Stimulated activated CD8-positive, alpha-beta memory T cell treated with anti-CD3 and anti-CD28 coated beads, Interleukin-4, amount 100 ng/mL, for 48 hours (primary cell): ENCODE measurements at regions not wholly inside any gene's neighbourhood (a gene's known extent, or its start where the extent isn't known, plus 50 kb on each side); places are given as distances from the start of the nearest gene placed in this dataset.
A peak's percentile ranks its signal among the peaks of the same experiment; 100 is the strongest.
"Not testable (repeated sequence)": the region's sequence is repeated elsewhere in the genome, so short reads cannot be mapped to it uniquely, and the experiment has no call there.

Source experiments
- DNase-seq: peaks from one replicate; pipeline ENCODE4 v3.0.0-alpha.2; 2020

DNA sequence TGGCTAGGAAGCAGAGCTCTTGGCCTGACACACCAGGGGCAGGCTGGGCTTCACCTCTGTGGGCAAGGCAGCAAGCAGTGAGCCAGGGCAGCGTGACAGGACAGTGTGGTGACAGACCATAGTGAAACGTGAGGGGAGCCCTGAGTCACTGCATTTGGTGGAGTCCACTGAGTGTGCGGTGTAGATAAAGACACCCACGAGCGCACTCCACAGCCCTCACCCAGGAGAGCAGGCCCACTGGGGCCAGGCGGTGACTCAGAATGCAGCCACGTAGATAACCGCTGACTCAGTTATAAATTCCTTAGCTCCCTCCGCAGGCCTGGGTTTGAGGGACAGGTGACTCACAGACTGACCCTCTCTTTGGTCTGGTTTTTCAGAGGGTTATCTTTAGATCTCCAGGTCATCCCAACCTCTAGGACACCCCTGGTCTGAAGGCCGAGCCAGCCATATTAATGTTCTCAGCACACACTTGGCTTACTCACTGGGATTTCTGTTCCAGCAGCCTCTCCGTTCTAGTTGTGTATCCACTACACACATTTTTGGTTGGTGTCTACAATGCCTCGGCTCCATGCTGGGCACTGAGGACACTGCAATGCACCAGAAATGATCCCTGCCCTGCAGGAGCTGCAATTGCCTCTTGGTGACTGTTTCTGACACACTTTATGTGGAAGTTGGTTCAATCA is 90.2 kb upstream of the TSPAN2 start:
- DNase-seq, result peak; percentile 24

DNA sequence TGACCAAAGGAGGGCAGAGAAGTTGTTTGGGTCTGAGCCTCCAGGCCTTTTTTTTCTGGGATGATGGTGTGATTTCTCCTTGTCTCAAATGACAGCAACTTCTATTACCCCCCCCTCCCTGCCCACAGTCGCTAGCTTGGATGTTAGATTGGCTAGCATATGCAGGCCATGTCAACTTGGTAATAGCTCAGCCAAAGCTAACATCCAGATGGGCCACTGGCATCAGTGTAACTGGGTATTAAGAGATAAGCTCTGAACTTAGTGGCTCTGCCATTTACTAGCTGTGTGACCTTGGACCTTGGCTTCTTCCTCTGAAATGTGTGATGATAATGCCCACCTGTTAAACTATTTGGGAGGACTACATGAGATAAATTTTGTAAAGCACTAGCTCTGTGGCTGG is 86.9 kb upstream of the TSPAN2 start:
- DNase-seq, result no peak

DNA sequence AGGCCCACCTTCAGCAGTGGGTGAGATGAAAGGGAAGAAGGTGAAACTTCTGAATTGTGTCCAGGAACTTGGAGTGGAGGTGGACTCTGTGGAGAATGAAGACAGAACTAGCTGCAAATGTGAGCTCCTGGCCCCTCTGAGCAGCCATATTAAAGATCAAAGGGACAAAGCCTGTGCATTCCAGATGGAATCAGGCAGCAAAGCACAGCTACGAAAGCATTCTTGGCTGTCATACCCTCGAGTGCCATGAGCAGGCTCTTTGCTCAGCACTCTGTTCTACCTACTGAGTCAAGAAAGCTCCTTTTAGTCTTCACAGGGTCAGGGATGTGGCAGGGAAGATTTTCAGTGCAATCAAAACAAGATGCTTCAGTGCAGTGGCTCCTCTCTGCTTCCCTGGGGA is 86.3 kb upstream of the TSPAN2 start:
- DNase-seq, result no peak

DNA sequence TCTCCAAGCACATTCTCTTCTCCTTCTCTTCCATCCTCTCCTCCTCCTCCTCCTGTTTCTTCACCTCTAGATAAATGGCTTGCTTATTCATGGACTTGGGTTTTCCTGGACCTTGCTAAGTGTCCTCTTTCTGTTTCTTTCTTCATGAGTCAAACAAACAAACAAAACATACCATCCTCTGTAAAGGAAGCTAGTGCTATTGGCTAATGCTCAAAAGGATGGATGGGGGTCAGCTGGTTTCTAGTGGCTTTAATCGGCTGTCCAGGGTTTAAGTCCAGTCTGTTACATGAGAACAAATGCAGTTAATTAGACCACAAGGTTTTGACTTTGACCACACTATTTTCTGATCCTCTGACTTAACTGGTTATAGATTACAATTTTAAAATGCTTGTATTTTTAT is 83.8 kb upstream of the TSPAN2 start:
- DNase-seq, result no peak

DNA sequence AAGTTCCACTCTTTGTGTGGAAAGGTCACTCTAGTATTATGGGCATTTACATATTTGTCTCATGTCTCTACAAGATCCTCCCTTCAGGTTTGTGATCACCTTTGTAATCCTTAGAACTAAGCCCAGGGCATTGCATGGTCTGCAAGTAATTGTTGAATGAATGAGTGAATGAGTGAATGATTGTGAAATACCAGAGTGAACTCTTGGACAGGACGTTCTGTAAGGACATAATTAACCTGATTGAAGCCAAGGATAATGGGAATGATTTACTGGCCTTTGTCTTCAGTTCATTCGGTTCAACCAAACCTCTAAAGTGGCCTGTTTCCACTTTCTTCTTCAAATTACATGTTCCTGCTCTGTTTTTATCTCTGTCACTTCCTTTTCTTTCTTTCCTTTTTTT is 83.0 kb upstream of the TSPAN2 start:
- no peak for DNase-seq

DNA sequence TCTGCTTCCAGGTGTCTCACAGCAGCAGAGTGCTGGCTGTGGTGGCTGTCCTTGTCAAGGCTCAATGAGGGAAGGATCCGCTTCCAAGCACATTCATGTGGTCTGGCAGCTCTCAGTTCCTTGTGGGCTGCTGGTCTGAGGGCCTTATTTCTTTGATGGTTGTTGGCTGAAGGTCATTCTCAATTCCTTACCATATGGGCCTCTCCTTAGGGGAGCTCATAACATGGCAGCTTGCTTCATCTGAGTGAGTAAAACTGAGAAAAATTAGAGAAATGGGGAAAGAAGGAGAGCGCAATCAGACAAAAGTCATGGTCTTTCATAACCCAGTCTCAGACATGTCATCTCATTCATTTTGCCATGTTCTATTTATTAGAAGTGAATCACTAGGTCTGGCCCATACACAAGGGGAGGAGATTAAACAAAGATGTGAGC is 81.7 kb upstream of the TSPAN2 start:
- no peak for DNase-seq

DNA sequence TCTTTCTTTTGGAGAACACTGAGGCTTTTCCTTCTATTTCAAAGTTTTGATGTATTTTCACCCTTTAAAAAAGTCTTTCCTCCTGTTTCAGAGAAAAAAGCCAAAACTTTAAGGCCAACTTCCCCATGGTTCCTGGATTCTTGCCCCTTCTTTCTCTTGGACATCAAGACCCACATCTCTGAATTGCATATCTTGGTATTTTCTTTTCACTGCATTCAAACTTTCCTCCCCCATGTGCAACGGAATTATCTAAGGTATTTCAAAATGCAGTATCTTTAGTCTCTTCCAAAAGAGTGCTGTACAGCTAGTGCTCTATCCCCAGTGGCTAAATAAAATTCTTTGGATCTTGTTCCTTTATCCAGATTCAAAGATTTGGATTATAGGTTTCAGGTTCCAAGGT is 81.1 kb upstream of the TSPAN2 start:
- DNase-seq, result no peak

DNA sequence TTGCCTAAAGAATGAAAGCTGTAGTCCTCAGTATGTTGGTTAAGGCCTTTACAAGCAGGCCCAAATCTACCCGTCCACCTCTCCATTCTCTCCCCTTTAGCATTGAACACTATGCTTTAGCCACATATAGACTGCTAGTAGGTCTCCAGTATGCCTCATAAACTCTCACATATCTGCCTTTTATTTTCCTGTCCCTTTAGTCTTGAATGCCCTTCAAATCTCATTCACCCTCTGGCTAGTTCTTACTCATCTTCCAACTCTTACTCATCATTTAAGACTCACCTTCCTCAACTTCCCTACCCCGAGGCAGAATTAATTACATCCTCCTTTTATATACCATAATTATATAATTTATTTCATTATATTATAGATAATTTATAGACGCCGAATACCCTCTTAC is 78.7 kb upstream of the TSPAN2 start:
- no peak for DNase-seq

DNA sequence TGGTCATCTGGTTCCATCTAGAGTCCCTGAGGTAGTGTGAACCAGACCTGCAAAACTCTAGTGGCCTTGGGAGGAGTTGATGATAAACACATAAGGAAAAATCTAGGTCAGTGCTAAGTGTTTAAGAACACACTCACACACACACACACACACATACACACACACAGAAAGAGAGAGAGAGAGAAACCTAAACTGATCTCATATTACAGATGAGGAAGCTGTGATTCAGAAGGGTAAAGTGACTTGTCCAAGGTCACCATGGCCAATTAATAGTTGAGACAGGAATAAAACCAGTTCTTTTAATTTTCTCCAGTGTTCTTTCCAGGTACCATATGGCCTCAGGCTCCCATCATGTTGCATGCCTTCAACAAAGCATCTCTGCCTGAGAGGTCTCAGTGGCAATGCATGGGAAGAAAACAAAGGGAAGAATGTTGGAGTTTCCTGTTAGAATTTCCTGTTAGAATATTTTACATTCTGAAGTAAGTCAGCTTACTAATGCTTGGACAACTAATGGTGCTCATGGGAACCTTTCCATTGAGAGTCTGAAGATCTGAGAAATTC is 77.3 kb upstream of the TSPAN2 start:
- no peak for DNase-seq

DNA sequence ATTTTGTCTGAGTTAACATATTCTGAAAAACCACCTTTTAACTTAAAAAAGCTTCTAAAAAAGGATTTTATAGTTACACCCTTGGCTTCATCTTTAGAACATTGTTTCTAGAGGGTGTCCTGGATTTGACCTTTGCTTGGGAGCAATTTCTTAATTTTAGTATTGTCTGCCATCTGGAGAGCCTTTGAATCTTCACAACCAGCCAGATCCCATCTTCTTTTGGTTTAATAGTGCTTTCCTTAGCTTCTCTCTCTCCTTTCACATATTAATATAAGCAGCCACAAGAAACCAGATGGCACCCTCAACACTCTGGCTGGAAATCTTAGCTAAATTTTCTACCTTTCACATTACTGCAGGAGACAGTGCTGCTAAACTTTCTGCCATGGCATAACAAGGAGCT is 76.5 kb upstream of the TSPAN2 start:
- no peak for DNase-seq

DNA sequence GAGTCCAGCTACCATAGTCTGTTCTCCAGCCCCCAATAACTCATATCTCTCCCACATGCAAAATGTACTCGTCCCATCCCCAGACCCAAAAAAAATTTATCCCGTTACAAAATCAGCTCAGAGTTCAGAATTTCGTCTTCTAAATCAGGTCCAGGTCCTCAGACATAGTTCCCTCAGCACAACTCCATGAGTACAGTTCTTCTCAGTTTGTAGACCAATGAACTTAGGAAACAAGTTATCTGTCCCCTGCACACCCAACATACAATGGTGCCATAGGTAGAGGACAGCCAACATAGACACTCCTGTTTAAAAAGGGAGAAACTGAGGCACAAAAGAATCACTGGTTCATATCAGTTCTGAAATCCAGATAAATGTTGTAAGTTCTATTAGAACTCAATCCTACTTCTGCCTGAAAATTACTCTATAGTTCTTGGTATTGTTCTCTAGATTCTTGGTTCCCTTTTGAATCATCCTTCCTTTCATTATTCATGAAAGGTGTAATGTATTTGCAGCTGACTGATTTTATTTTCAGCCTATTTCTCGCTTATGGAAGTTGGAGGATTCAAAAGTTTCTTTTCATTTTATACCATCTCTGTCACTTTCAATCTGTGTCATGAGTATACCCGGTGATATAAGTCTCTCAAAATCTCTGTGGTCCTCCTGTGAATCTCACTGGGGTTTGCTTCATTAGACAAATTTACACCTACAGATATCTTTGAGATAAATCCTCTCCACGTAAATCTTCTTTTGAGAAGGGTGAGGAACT is 75.8 kb upstream of the TSPAN2 start:
- DNase-seq, result no peak

DNA sequence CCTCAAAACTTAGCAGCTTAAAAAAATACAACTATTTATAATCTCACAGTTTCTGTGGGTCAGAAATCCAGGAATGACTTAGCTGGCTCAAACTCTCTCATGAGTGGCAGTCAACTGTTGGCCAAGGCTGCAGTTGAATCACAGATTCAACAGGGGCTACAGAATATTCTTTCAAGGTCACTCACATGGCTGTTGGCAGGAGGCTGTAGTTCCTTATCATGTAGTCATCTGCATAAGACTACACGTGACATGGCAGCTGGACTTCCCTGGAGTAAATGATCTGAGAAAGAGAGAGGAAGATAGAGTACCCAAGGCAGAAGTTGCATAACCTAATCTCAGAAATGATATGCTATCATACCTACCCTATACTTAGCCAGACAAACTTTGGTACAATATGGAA is 75.2 kb upstream of the TSPAN2 start:
- no peak for DNase-seq

DNA sequence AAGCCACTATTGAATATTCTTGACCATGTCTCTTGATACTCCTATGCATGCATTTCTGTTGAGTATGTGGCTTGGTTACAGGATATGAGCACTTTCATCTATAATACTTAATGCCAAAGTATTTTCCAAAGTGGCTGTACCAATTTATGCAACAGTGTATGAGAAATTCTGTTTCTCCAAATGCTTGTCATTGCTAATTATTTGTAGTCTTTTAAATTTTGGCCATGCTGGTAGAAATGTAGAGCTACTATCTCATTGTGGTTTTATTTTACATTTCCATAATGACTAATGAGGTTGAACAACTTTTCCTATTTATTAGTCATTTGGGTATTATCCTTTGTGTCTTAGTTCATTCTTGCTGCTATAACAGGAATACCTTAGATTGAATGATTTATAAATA is 71.4 kb upstream of the TSPAN2 start:
- no peak for DNase-seq

DNA sequence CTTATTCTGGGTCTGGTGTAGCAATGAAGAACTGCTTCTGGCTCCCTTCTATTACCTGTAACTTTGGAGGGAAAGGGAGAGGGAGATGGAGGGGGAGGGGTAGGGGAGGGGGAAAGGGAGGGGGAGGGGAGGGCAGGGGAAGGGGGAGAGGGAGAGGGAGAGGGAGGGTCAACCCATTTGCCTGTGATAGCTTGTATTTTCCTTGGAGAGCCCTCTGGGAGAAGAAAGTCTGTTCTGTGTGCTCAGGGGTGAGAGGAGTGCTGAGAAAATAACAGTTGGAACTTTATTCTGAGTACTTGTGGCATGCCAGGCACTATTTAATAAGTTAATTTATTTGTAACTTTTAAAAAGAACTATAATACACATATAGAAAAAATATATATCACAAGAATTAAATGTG is 70.7 kb upstream of the TSPAN2 start:
- DNase-seq, result no peak

DNA sequence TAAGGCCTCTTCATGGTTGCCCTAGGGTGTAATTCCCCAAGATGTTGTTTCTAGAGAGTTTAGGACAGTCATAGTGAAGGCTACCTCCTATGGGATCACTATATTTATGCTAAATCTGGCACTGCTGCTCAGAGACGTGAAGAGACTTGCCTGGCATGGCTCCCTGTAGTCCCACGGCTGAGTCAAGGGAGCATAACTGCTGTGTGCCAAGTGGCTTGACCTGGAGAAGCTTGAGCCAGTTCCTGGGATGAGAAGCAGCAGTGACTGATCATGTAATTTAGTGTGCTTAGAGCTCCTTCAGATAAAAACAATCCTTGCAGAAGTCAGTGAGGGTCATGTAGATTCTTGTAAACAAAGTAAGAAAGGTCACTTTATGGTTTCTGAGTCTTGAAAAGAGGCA is 68.9 kb upstream of the TSPAN2 start:
- DNase-seq, result no peak

DNA sequence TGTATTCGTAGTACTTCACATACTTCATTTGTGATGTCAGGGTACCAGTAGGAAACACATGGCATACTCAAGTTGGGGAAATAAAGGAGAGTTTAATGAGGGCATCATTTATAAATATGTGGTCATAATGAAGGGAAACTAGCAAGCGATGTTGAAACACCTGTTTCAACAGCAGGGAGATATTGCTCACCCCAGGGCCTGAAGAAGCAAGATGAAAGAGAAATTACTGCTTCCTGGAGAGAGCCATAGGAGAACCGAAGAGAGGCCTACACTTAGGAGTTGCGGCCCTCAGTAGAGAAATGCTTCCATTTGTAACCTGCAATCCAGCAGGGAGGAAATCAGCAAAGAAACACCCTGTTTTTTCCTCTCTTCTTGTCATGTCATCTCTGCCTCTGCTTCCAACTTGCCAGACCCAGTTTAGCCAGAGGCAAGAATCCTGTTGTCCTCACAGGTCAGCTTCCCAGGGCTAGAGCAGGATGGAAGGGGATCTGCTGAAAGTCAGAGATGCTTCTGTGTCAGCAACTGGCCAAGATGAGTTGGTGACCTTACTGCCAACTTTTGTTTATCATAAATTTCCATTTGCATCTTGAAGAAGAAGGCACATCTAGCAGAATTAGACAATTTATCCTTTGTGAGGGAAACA is 67.6 kb upstream of the TSPAN2 start:
- DNase-seq, result no peak

DNA sequence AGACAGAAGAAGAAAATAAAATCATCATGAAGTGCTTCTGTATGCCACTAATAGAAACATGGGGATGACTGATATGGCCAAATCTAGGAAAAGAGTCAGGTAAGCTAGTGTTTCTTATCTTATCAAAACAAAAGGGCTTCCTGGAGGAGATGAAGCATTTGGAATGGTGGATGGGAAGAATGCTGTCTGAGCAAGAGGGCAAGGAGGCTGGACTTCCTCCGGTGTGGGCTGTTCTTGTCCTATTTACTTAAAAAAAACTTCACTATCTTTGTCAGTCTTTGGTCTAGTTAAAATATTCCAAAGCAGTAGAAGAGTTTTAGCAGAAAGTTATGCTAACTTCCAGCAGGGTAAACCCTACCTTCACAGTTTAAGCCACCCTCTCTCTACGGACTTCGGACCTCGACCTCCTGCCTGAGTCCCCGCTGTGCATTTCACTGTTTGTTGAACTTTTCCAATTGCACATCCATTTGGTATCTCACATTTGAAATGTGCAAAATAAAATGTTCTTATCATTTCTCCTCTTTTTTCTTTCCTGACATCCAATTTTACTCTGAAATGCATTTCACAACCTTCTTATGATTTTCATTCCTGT is 64.8 kb upstream of the TSPAN2 start:
- no peak for DNase-seq

DNA sequence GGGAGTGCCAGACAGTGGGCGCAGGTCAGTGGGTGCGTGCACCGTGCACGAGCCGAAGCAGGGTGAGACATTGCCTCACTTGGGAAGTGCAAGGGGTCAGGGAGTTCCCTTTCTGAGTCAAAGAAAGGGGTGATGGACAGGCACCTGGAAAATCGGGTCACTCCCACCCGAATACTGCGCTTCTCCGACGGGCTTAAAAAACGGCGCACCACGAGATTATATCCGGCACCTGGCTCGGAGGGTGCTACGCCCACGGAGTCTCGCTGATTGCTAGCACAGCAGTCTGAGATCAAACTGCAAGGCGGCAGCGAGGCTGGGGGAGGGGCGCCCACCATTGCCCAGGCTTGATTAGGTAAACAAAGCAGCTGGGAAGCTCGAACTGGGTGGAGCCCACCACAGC is 58.6 kb upstream of the TSPAN2 start:
- not testable (repeated sequence) for DNase-seq

DNA sequence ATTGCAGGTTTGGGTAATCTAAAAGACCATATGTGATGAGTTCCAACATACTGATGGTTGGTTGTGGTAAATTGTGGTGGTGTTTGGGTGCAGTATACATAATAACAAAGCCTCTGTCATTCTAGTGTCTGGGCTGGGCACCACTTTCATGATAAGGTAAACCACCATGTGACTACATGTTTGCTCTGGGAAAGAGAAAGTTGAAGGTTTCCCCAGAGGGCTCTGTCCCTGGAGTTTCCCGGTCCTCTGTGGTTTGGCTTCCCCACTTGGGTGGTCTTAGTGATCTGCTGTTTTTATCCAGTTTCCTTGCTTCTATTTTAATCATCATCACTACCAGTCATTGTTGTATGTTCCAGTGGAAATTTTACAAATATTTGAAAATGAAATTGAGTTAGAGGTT is 55.9 kb upstream of the TSPAN2 start:
- DNase-seq, result no peak

DNA sequence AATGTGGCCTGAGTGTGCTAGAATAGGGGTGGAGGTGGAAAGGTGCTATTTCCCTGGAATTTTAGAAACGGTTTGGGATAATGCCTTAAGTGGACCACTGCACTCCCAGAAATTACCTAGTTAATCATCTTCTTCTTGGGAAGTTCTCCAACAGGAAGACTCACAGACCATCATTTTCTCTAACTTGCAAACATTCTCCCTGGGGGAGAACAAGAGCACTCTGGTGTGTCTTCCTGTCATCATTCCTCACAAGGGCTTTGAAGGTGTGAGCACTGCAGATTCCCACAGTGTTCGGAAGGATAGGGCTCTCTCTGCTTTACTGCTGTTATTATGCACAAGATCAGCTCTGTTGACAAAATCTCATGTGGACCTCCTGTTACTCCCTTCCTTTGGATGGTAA is 54.9 kb upstream of the TSPAN2 start:
- no peak for DNase-seq

DNA sequence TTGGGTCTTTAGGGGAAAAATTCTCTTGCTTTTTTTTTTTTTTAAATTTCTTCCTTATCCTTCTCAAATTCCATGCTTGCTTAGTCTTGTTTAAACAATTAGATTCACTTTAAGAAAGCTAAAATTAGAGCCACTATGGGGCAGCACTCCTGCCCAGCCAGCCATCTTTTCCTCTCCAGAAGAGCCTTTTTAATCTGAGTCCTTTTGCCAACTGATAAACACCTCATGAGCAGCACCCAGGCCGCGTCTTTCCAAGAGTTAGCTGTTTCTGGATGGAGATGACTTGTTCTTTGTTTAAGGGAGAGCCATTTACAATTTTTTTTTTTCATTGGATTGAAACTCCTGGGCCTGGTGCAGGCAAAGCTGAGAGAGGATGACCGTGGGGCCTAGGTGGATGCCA is 53.3 kb upstream of the TSPAN2 start:
- no peak for DNase-seq

DNA sequence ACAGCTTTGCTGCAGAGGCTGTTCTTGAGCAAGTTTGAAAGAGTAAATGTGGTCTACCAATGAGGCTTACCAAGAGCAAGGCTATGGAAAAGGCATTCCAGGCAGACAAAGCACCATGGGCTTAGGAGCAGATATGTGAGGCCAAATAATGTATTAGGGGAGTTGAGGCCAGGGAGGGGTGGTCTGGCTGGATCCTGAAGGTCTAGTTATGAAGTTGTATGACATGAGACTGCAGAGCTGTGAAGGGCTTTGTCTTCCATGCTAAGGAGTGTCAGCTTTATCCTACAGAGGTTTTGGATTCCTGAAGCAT is 51.8 kb upstream of the TSPAN2 start:
- DNase-seq, result no peak

DNA sequence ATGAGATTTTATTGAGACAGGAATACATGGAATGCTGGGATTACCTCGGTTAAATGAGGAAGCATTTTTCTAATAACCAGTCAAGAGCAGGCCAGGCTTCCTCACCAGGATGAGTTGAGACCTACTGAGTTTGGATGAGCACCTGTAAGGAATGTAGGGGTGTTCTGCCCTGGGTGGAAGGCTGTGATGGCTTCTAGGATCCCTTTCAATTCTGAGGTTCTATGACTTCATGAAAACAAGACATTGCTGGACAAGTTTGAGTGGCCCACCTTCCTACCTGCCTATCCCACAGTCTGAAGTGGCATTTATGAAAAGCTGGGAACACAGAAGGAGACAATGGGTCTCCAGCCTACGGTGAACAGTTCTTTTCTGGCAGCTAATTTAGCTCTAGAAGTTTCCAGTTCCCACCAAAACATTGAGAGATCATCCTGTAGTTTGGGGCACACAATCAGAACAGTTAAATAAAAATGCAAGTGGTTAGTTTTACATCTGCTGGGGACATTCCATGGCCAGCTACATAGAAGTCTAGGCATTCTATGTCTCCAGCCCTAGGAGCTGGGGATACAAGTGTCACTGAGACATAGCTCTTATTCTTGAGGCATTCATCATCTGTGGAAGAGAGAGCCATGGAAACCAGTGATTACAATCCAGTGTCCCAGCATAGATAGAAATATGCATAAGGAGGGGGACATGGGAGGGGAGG is 51.3 kb upstream of the TSPAN2 start:
- DNase-seq, result no peak
